Natural killer cell treated with Interleukin-12 subunit alpha and Interleukin-12 subunit beta and Interleukin-15 and Interleukin-18, amount 100 ng/mL, for 72 hours (primary cell): ENCODE measurements at regions not wholly inside any gene's neighbourhood (a gene's known extent, or its start where the extent isn't known, plus 50 kb on each side); places are given as distances from the start of the nearest gene placed in this dataset.
A peak's percentile ranks its signal among the peaks of the same experiment; 100 is the strongest.

ENCODE experiments used
- ATAC-seq, 2 donors: fragments of 150-1000 bp; cut with Tn5 transposase in 1 of 2; sonication (Bioruptor Pico), chemical (Tn5 transposase) in 1 of 2; 2 replicates each; pipeline ENCODE4 v1.10.0; 2021
- DNase-seq: peaks from one replicate; pipeline ENCODE4 v3.0.0; 2022; ENCODE audit warnings: low spot score
- H3K27ac Mint-ChIP-seq, 2 donors: 1 replicate in 1 of 2; 2 replicates in 1 of 2; pipeline ENCODE4 v1.8.0; 2022; ENCODE audit warnings: mixed read lengths in 2 of 2, mild to moderate bottlenecking in 1 of 2, moderate library complexity in 1 of 2
- H3K27me3 Mint-ChIP-seq, 2 donors: 1 replicate in 1 of 2; 2 replicates in 1 of 2; pipeline ENCODE4 v1.8.0; 2022; ENCODE audit warnings: mixed read lengths in 2 of 2
- H3K36me3 Mint-ChIP-seq: one replicate; pipeline ENCODE4 v1.8.0; 2022; ENCODE audit warnings: mixed read lengths
- H3K4me1 Mint-ChIP-seq, 2 donors: 1 replicate in 1 of 2; 2 replicates in 1 of 2; pipeline ENCODE4 v1.8.0; 2022; ENCODE audit warnings: low read depth in 2 of 2, mixed read lengths in 2 of 2, mild to moderate bottlenecking in 1 of 2
- H3K4me3 Mint-ChIP-seq: one replicate; pipeline ENCODE4 v1.8.0; 2022; ENCODE audit warnings: mixed read lengths
- H3K9me3 Mint-ChIP-seq: 2 replicates; pipeline ENCODE4 v1.8.0; 2022; ENCODE audit warnings: mixed read lengths

GRCh38 chr21:35136106-35136505, 87.0 kb upstream of the RUNX1 start:
- Mint-ChIP-seq H3K27me3 (no peaks in the 10 kb centered on the region), H3K4me3 (no peak overlapping the region), H3K4me1 (peaks cover 9 to 17% of the 10 kb centered on the region in 2 donors), H3K27ac (peak overlapping the region in 1 of 2 donors; percentile 8), H3K36me3 (no peaks in the 10 kb centered on the region), H3K9me3 (no peaks in the 10 kb centered on the region)
- DNase-seq (no peak), ATAC-seq (no peak)

- Mint-ChIP-seq H3K36me3 (no peaks in the 10 kb centered on the region), H3K9me3 (no peaks in the 10 kb centered on the region), H3K4me3 (no peak overlapping the region), H3K4me1 (peaks cover 9 to 17% of the 10 kb centered on the region in 2 donors), H3K27ac (no peak overlapping the region), H3K27me3 (no peaks in the 10 kb centered on the region)
- DNase-seq (no peak), ATAC-seq (no peak)
Measured at GRCh38 chr21:35135481-35135880, 86.4 kb upstream of the RUNX1 start.

GRCh38 chr21:35134309-35134708, 85.2 kb upstream of the RUNX1 start:
- no peaks in the 10 kb centered on the region for H3K36me3 Mint-ChIP-seq
- H3K9me3 Mint-ChIP-seq: peaks cover under 1% of the 10 kb centered on the region
- DNase-seq (no peak), ATAC-seq (no peak)
- H3K27me3 Mint-ChIP-seq: no peaks in the 10 kb centered on the region
- H3K27ac Mint-ChIP-seq: no peak overlapping the region
- H3K4me3 Mint-ChIP-seq: no peak overlapping the region
- H3K4me1 Mint-ChIP-seq: peaks cover 9 to 14% of the 10 kb centered on the region in 2 donors

- ATAC-seq: no peak
- peaks cover 9% of the 10 kb centered on the region for H3K9me3 Mint-ChIP-seq
- H3K36me3 Mint-ChIP-seq: peaks cover 22% of the 10 kb centered on the region
Measured at GRCh38 chr21:35128536-35128935, 79.4 kb upstream of the RUNX1 start.

GRCh38 chr21:35127851-35128250, 78.7 kb upstream of the RUNX1 start:
- Mint-ChIP-seq H3K4me3 (no peak overlapping the region), H3K27ac (no peak overlapping the region), H3K36me3 (peaks cover 28% of the 10 kb centered on the region), H3K4me1 (no peaks in the 10 kb centered on the region), H3K27me3 (peaks cover 0 to 8% of the 10 kb centered on the region in 2 donors), H3K9me3 (peaks cover 12% of the 10 kb centered on the region)
- DNase-seq (no peak), ATAC-seq (no peak)

More at GRCh38 chr21:35128536-35128935, 79.4 kb upstream of the RUNX1 start:
- peak overlapping the region in 1 of 2 donors; percentile 28 for H3K27ac Mint-ChIP-seq
- H3K4me1 Mint-ChIP-seq: no peaks in the 10 kb centered on the region
- H3K27me3 Mint-ChIP-seq: peaks cover 0 to 8% of the 10 kb centered on the region in 2 donors
- DNase-seq: no peak
- H3K4me3 Mint-ChIP-seq: no peak overlapping the region

GRCh38 chr21:35127026-35127425, 77.9 kb upstream of the RUNX1 start:
- H3K36me3 Mint-ChIP-seq: peaks cover 28% of the 10 kb centered on the region
- DNase-seq (no peak), ATAC-seq (no peak)
- no peaks in the 10 kb centered on the region for H3K4me1 Mint-ChIP-seq
- peaks cover 0 to 8% of the 10 kb centered on the region in 2 donors for H3K27me3 Mint-ChIP-seq
- H3K9me3 Mint-ChIP-seq: peaks cover 12% of the 10 kb centered on the region
- no peak overlapping the region for H3K27ac Mint-ChIP-seq
- no peak overlapping the region for H3K4me3 Mint-ChIP-seq

- H3K4me1 Mint-ChIP-seq: peaks cover 0 to 4% of the 10 kb centered on the region in 2 donors
- peaks cover 26% of the 10 kb centered on the region for H3K36me3 Mint-ChIP-seq
- no peak for ATAC-seq
- H3K4me3 Mint-ChIP-seq: no peak overlapping the region
- DNase-seq: no peak
- H3K27me3 Mint-ChIP-seq: peaks cover 7 to 9% of the 10 kb centered on the region in 2 donors
- H3K27ac Mint-ChIP-seq: peak overlapping the region in 1 of 2 donors; percentile 71
- peaks cover 5% of the 10 kb centered on the region for H3K9me3 Mint-ChIP-seq
Measured at GRCh38 chr21:35120631-35121180, 71.6 kb upstream of the RUNX1 start.

GRCh38 chr21:35119501-35120047, 70.5 kb upstream of the RUNX1 start:
- Mint-ChIP-seq H3K4me3 (no peak overlapping the region), H3K4me1 (peaks cover 0 to 4% of the 10 kb centered on the region in 2 donors), H3K27ac (no peak overlapping the region), H3K36me3 (peaks cover 16% of the 10 kb centered on the region), H3K9me3 (peaks cover 3% of the 10 kb centered on the region), H3K27me3 (peaks cover 2 to 7% of the 10 kb centered on the region in 2 donors)
- ATAC-seq: no peak
- no peak for DNase-seq

- H3K4me3 Mint-ChIP-seq: no peak overlapping the region
- H3K36me3 Mint-ChIP-seq: peaks cover 4% of the 10 kb centered on the region
- DNase-seq: no peak
- ATAC-seq: no peak
- no peak overlapping the region for H3K27ac Mint-ChIP-seq
- peaks cover 8 to 10% of the 10 kb centered on the region in 2 donors for H3K4me1 Mint-ChIP-seq
- peaks cover 2 to 7% of the 10 kb centered on the region in 2 donors for H3K27me3 Mint-ChIP-seq
- peaks cover 3% of the 10 kb centered on the region for H3K9me3 Mint-ChIP-seq
Measured at GRCh38 chr21:35116777-35117176, 67.7 kb upstream of the RUNX1 start.

GRCh38 chr21:35113064-35113463, 64.0 kb upstream of the RUNX1 start:
- ATAC-seq: peak in 1 of 2 donors; percentile 68
- H3K4me1 Mint-ChIP-seq: peaks cover 8 to 10% of the 10 kb centered on the region in 2 donors
- DNase-seq: no peak
- peak overlapping the region; percentile 3 to 27 for H3K27ac Mint-ChIP-seq
- H3K27me3 Mint-ChIP-seq: peaks cover 0 to 5% of the 10 kb centered on the region in 2 donors
- no peak overlapping the region for H3K4me3 Mint-ChIP-seq
- peaks cover 3% of the 10 kb centered on the region for H3K9me3 Mint-ChIP-seq
- H3K36me3 Mint-ChIP-seq: peaks cover 4% of the 10 kb centered on the region

- H3K36me3 Mint-ChIP-seq: peaks cover 4% of the 10 kb centered on the region
- H3K27ac Mint-ChIP-seq: no peak overlapping the region
- DNase-seq (no peak), ATAC-seq (no peak)
- peaks cover 8% of the 10 kb centered on the region in 2 donors for H3K4me1 Mint-ChIP-seq
- no peak overlapping the region for H3K4me3 Mint-ChIP-seq
- H3K9me3 Mint-ChIP-seq: peaks cover 3% of the 10 kb centered on the region
- peaks cover 0 to 2% of the 10 kb centered on the region in 2 donors for H3K27me3 Mint-ChIP-seq
Measured at GRCh38 chr21:35111321-35111930, 62.3 kb upstream of the RUNX1 start.

GRCh38 chr21:35108887-35109286, 59.8 kb upstream of the RUNX1 start:
- Mint-ChIP-seq H3K9me3 (peaks cover 3% of the 10 kb centered on the region), H3K4me3 (no peak overlapping the region)

GRCh38 chr21:35107520-35107919, 58.4 kb upstream of the RUNX1 start:
- no peak overlapping the region for H3K4me3 Mint-ChIP-seq
- peaks cover 4 to 6% of the 10 kb centered on the region in 2 donors for H3K4me1 Mint-ChIP-seq
- no peak overlapping the region for H3K27ac Mint-ChIP-seq
- peaks cover 0 to 2% of the 10 kb centered on the region in 2 donors for H3K27me3 Mint-ChIP-seq
- H3K9me3 Mint-ChIP-seq: no peaks in the 10 kb centered on the region
- DNase-seq (no peak), ATAC-seq (no peak)
- no peaks in the 10 kb centered on the region for H3K36me3 Mint-ChIP-seq

More at GRCh38 chr21:35108887-35109286, 59.8 kb upstream of the RUNX1 start:
- ATAC-seq (no peak), DNase-seq (no peak)
- H3K27ac Mint-ChIP-seq: no peak overlapping the region
- H3K36me3 Mint-ChIP-seq: peaks cover 4% of the 10 kb centered on the region
- peaks cover 0 to 2% of the 10 kb centered on the region in 2 donors for H3K27me3 Mint-ChIP-seq
- peaks cover 12 to 13% of the 10 kb centered on the region in 2 donors for H3K4me1 Mint-ChIP-seq

GRCh38 chr21:35106246-35106835, 57.2 kb upstream of the RUNX1 start:
- DNase-seq: no peak
- Mint-ChIP-seq H3K9me3 (no peaks in the 10 kb centered on the region), H3K4me3 (peak overlapping the region; percentile 23), H3K4me1 (peaks cover 4 to 6% of the 10 kb centered on the region in 2 donors), H3K36me3 (no peaks in the 10 kb centered on the region), H3K27me3 (peaks cover 0 to 2% of the 10 kb centered on the region in 2 donors), H3K27ac (peak overlapping the region in 1 of 2 donors; percentile 78)
- ATAC-seq: peak; percentile 43 to 71
